ENCODE measurements at regions not wholly inside any gene's neighbourhood (a gene's known extent, or its start where the extent isn't known, plus 50 kb on each side); places are given as distances from the start of the nearest gene placed in this dataset.
"Not testable (repeated sequence)": the region's sequence is repeated elsewhere in the genome, so short reads cannot be mapped to it uniquely, and the experiment has no call there.

DNA sequence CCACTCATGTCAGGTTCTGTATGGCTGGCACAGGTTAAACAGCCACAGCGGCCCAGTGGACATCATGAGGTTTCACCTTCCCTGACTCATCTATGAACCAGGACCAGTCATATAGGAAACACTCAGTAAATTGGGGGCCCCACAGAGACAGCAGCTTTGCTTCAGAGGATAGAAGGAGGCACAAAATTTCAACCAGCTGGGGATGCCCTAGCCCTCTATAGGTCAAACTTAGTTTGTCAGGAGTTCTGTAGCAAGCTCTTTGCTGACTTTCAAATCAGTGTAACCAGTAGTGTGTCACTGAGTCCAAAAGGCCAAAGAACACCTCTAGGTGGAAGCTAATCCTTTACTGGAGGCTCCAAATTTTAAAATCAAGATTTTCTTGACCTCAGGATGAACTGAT is 4157.8 kb upstream of the TPTE start:
- in situ Hi-C loops (cut with HindIII; ENCODE audit: low sequenced_read_pairs); DNase-seq (ENCODE audit: low spot score): not testable (repeated sequence)

GRCh38 chr21:6368824-6369223 is 4152.6 kb upstream of the TPTE start:
- in situ Hi-C loops (cut with HindIII; ENCODE audit: low sequenced_read_pairs): not testable (repeated sequence)
- DNase-seq (ENCODE audit: low spot score): peak; percentile 19

- in situ Hi-C loops (cut with HindIII; ENCODE audit: low sequenced_read_pairs): not testable (repeated sequence)
- peak; percentile 1 for DNase-seq (ENCODE audit: low spot score)
These were observed 4148.1 kb upstream of the TPTE start for GRCh38 chr21:6373253-6373652.

DNA sequence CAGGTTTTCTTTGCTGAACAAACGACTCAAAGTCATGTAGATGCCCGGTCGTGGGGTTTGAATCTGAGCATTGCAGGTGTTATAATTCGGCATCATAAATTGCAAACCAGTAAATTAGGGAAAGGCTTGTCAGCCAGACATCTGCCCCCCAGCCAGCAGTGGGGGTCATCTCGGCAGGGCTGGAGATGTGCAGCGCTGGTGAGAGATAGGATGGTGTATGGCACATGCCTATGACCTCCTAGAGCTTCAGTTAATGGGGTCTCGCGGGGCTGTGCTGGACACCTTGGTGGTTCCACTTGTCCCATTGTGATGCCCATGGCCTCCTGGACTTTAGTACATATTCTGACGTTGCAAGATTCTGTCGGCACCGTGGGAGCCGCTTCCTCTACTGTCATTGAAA is 4147.2 kb upstream of the TPTE start:
- peak; percentile 8 for DNase-seq (ENCODE audit: low spot score)

DNA sequence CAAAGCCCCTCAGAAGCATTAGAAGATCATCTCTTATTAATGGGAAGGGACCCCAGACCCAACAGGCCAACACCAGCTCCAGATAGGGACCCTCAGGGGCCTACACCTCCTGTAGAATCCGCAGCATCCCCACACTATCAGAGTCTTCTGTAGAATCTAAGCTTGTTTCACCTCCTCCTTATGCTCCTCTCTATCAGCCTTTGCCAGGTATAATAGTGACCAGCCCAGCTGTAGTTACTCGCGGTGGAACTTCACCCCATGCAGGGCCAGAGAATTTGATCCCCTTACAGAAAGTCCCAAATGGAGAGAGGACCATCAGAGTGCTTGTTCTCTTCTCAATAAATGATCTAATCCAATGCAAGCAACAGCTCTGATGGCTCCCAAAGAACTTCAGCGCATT is 4146.5 kb upstream of the TPTE start:
- in situ Hi-C loops (cut with HindIII; ENCODE audit: low sequenced_read_pairs): not testable (repeated sequence)
- peak; percentile 0 for DNase-seq (ENCODE audit: low spot score)

More for the DNA sequence above, 4147.2 kb upstream of the TPTE start:
- in situ Hi-C loops (cut with HindIII; ENCODE audit: low sequenced_read_pairs): not testable (repeated sequence)

DNA sequence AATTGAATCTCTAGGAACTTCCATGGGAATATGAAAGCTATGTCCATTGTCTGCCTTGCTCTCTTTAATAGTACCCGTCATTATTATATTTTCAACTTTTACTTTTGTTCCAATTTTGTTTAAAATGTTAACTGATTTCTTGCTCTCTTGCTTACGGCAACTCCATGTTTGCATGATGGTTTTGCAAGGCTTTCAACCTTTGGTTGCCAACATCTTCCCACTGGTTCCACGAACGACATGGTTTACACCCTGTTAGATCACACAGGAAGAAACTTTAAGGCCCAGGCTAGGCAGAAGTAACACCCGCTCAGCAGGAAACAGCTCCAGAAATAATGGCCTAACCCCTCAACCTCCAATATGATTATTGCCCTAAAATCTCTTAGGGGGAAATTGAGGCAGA is 4145.6 kb upstream of the TPTE start:
- in situ Hi-C loops (cut with HindIII; ENCODE audit: low sequenced_read_pairs); DNase-seq (ENCODE audit: low spot score): not testable (repeated sequence)

GRCh38 chr21:6376321-6377070 is 4144.9 kb upstream of the TPTE start:
- in situ Hi-C loops (cut with HindIII; ENCODE audit: low sequenced_read_pairs); DNase-seq (ENCODE audit: low spot score): not testable (repeated sequence)
